HG03135 (cell line): ENCODE measurements at regions not wholly inside any gene's neighbourhood (a gene's known extent, or its start where the extent isn't known, plus 50 kb on each side); places are given as distances from the start of the nearest gene placed in this dataset.
A peak's percentile ranks its signal among the peaks of the same experiment; 100 is the strongest.
"Not testable (repeated sequence)": the region's sequence is repeated elsewhere in the genome, so short reads cannot be mapped to it uniquely, and the experiment has no call there.

ENCODE experiments used
- ATAC-seq: cut with Tn5 transposase; IDR thresholded peaks from one replicate; pipeline ENCODE4 v1.9.1; 2021; ENCODE audit warnings: mild to moderate bottlenecking, moderate library complexity; ENCODE audit not compliant: unreplicated experiment

DNA sequence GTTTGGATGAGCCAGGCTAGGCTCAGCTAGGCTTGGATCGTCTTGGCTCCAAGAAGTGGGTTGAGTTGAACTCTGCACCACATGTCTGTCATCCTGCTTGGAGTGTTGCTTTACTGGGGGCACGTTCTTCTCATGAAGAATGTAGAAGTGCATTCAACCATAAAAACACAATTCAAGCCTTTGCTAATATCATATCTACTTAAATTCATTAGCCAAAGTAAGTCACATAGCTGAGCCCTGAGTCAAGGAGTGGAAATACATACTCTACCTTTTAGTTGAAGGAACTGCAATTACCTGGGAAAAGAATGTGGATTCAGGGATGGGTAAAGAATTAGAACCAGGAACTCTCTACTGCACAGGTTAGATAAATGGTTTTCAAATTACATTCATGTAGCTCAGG is 360.4 kb upstream of the KCNH7 start:
- no peak for ATAC-seq

GRCh38 chr2:163198007-163198406 is 359.4 kb upstream of the KCNH7 start:
- ATAC-seq: no peak

DNA sequence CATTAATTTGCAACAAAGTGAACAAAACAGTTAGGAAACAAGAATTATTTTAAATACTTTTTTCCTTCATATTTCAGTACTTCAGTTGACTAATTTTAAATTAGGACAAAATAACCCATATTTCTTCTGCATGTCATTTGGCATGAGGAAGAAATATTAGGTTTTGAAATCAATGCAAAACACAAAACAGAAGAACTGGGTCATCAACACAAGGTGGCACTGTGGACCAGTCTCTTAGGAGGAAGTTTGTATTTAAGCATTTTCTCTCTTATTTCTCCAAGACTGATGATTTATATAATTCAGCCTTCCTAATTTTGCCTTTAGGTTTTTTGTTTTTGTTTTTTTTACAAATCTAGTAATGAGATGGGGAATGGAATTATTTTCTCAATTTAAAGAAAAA is 352.8 kb upstream of the KCNH7 start:
- no peak for ATAC-seq

DNA sequence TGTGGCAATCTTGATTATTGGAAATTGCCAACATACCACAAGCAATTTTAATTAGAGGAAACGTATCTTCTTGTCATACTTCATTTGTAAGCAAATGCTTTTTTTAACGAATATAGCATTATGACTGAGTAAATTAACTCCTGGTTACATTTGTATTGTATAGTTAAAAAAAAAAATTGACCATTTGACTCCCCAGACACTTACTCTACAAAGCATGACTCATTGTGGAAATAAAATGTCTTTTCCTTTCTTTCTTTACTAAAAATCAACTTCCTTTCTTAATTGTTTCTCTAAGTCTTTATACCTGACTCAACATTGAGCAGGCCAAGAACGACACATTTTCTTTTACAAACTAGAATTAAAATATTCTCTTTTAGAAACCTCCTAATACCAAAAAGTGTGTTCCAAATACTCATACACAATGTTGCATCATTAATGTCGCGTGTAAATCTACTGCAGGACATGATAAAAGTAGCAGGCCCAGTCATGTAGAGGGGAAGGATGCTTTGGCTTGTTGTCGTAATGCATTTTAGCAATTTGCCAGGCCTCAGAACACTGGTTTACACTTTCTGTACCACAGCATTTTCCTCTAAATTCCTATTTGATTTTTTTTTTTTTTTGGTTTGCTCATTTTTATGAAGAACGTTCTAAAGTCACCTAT is 349.6 kb upstream of the KCNH7 start:
- ATAC-seq: no peak

- ATAC-seq: no peak
These were observed 348.6 kb upstream of the KCNH7 start for GRCh38 chr2:163187119-163187518.

DNA sequence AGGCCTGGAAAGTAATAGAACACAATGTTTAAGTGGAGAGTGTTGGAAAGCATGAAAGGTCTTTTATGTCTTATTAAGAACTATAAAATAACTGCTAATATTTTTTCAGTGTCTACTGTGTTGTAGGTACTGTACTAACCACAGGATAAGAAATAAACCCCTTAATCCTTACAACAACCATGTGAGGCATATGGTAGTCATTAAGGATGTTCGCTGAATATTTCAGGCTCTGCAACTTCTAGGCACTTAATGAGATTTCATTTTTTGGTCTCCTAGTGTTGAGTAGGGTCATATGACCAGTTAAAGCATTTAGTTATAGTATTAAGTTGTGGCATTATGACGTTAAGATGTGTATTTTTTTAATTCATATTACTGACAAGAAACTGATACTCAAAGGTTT is 346.6 kb upstream of the KCNH7 start:
- ATAC-seq: no peak

DNA sequence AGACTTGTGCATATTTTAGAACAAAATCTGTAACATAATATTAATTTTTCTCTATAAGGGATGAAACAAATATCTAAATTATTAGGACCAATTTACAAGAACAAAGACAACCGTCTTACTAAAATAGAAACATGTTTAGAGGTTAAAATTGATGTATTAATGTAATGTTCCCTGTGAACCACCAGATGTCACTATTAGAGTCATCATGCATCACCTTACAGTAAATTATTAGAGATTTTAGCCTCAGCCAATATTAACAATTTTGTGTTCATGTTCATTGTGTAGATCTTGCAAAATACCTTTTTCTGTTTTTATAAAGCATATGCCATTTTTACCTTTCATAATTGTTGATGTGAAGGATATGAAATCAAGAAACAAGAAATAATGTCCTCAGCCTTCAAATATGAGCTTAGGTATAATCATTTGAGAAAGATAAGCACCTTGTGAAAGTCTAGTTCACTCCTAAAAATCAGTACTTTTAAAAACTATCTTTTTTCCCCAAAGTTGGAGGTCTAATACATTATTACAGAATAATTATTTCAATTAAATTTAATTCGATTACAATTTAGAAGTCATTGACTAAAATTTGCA is 344.3 kb upstream of the KCNH7 start:
- no peak for ATAC-seq

GRCh38 chr2:163177592-163177991 is 339.0 kb upstream of the KCNH7 start:
- no peak for ATAC-seq

DNA sequence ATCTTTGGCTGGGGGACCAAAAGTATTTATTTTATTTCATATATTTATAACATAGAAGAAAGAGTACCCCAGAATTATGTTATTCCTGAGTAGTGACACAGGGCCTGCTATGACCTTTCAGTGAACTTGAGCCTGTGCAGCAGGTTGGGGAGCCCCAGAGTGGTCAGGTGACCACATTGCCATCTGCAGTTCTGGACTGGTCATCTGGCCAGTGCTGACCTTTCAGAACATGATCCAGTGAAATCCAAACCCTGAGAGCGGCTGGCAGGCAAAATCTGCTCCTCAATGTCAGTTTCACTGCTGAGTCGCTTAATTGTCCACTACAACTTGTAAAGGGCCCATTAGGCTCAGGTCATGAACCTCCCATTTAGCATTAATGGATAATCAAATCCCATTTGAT is 336.7 kb upstream of the KCNH7 start:
- ATAC-seq: no peak

DNA sequence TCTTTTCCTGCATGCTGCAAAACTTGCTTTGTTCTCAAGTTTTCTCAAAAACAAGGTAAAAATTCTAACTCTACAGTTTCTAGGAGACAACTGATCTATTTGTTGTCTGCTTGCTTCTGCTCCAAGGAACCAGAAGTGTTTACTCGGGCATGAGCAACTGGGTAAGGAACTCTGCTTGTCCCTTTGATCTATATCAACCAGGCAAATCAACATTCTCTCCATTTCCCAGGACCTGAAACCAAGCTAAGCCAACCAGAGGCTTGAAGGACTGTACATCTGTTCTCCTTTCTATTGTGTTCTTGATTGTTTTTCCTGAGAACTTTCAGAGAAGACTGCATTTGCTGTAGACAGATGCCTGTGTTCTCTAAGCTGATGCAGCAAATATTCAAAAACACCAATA is 335.0 kb upstream of the KCNH7 start:
- ATAC-seq: no peak

DNA sequence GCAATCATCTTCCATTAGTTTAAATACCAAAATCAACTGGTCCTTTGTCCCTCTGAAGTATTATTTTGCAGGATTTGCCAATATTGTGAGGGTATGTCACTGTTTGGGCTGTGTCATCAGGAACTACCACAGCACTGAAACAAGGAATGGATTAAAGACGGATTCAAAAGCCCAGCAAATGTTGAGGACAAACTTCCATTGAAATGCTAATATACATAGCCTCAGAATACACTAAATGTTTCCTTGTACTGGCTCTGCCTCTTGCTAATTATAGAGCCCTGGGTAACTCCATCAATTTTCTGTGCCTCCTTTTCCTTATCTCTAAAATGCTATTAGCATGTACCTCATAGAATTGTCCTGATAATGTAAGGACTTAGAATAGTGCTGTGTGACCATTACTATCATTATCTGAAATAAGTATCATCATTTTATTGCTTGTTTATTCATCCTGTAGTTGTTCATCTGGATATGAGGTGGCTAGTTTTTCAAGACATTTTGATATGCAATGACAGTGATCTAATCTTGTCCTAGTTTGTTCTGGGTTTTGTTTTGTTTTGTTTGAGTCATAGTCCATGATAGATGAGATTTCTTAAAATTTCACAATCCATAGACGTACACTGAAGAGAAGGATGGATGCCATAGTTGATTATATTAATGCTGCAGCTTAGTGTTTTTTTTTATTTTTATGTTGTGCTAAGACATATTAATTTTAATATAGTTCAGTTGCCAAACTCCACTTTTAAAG is 333.4 kb upstream of the KCNH7 start:
- no peak for ATAC-seq

DNA sequence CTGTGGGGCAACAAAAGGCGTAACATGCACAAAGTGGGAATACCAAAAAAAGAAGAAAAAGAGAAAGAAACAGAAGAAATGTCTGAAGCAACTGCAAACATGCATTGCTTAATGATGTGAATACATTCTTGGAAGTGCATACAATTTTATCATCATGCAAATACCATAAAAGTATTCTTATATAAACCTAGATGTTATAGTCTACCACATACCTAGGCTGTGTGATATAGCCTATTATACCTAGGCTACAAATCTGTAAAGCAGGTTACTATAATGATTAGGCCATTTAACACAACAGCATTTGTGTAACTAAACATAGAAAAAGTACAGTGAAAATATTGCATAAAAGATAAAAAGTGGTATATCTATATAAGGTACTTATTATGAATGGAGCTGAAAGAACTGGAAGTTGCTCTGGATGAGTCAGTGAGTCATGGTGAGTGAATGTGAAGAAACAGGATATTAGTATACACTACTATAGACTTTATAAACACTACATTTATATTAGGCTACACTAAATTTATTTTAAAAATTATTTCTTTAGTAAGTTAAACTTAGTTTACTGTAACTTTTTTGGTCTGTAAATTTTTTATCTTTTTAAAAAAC is 319.4 kb upstream of the KCNH7 start:
- no peak for ATAC-seq

DNA sequence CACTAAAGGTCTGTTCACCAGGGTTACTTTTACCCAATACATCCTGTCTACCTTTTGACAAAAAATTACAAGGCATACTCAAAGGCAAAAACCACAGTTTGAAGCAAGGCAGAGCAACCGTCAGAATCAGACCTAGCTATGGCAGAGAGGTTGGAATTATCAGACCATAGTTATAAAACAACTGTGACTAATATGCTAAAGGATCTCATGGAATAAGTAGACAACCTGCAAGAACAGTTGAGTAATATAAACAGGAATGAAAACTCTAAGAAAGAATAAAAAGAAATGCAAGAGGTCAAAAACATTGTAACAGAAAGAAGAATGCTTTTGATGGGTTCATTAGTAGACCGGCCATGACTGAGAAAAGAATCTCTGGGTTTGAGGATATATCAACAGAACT is 318.8 kb upstream of the KCNH7 start:
- ATAC-seq: no peak

- ATAC-seq: no peak
These were observed 317.4 kb upstream of the KCNH7 start for GRCh38 chr2:163155925-163156324.

GRCh38 chr2:163155279-163155883 is 316.8 kb upstream of the KCNH7 start:
- peak; percentile 87 for ATAC-seq

- ATAC-seq: no peak
These were observed 304.1 kb upstream of the KCNH7 start for GRCh38 chr2:163142618-163143017.

GRCh38 chr2:163138947-163139346 is 300.4 kb upstream of the KCNH7 start:
- no peak for ATAC-seq

DNA sequence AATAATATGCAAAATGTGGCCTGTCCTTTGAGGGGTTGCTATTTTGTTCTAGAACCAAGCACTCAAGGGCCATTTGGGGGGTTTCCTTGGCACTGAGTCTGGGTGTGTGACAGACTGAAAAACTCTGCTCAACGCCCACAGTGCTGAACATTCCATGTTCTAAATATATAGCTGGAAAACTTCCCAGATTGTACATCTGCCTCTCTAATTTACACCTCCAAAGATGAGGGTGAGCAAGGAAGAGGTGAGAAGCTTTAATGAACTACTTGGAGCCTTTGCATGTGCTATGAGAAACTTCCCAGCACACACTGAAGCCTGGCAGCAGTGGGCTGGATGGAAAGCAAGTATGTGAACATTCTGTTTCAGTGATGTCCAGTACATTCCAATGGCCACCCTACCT is 296.7 kb upstream of the KCNH7 start:
- no peak for ATAC-seq

DNA sequence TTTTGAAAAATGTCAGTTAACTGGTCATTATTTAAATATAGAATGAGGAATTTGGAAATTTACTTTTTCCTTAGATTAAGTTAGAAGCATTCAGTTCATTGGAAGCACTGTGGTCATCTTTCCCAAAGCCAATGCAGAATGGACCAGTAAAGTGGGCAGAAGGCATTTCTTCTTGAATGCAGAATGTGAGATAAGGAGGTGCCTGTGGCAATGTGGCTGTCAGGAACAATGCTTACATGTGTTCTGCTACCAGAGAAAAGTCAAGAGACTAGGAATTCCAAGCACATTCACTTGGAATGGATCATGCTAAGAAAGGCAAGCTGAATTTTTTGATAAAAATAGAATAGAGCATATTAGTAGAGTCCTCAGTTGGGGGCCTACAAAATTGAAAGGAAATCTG is 295.0 kb upstream of the KCNH7 start:
- ATAC-seq: no peak

DNA sequence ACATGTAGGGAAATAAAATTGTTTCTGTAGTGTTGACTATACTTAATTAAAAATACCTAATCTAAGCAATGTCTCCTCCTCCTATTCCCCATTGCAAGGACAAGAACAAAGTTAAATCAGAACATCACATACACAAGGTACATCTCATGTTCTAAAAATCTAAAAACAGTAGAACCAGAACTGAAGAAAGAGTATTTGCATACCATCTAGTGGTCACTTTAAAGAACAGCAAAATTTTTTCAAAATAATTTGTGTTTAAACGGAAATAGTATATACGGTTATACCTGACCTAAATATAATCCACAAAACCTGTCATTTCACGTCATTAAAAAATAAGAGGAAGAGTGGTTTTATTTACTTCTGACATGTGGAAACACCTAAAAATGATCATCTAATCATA is 294.3 kb upstream of the KCNH7 start:
- no peak for ATAC-seq

DNA sequence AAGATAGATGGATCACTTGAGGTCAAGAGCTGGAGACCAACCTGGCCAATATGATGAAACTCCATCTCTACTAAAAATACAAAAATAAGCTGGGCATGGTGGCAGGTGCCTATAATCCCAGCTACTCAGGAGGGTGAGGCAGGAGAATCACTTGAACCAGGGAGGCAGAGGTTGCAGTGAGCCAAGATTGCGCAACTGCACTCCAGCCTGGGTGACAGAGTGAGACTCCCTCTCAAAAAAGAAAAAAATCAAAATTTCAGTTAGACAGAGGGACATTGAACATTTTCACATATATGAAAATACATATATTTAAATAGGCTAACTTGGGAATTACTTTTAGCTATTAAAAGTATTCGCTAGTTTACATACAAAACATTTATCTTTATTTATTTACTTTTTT is 293.6 kb upstream of the KCNH7 start:
- not testable (repeated sequence) for ATAC-seq

DNA sequence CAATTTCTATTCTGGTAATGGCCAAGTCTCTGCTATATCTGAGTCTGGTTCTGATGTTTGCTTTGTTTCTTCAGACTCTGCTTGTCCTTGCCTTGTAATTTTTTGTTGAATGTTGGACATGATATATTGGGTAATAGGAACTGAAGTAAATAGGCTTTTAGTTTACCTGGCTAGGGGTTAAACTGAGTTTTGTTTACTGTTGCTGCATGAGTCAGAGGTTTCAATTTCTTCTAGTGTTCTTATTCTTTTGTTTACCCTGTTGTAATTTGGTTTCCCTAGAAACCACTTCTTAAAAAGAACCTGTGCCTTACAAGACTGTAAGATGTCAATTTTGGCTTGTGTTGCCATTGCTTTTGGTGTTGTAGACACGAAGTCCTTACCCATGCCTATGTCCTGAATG is 285.0 kb upstream of the KCNH7 start:
- ATAC-seq: no peak
